MCF 10A (cell line): ENCODE measurements at regions not wholly inside any gene's neighbourhood (a gene's known extent, or its start where the extent isn't known, plus 50 kb on each side); places are given as distances from the start of the nearest gene placed in this dataset.

Experiments
- BruUV-seq: library from RNA; stranded (reverse); fragments of 400-500 nt; replicated peaks from 2 replicates; lab custom pipeline; 2021; lab: Mats Ljungman, UMichigan
- CTCF ChIA-PET: fragments of 300-600 bp; sonication (Branson Sonifier 250); formaldehyde crosslinking; extraction: SDS; loops from one replicate; lab custom pipeline; 2021; ENCODE audit warnings: antibody characterized with exemption, inconsistent platforms; lab: Yijun Ruan, JAX
- POLR2A ChIA-PET: fragments of 300-600, 350-650 bp; sonication (Branson Sonifier 250); formaldehyde crosslinking; extraction: SDS; loops from one replicate; lab custom pipeline; 2020; ENCODE audit warnings: antibody characterized with exemption, inconsistent platforms; lab: Yijun Ruan, JAX
- DNase-seq: peaks from one replicate; pipeline ENCODE4 v3.0.0-alpha.2; 2018; ENCODE audit not compliant: unreplicated experiment
- H3K27ac Mint-ChIP-seq: one replicate; pipeline ENCODE4 v1.8.0; 2022; ENCODE audit warnings: mild to moderate bottlenecking, low read depth, mixed read lengths; ENCODE audit not compliant: unreplicated experiment
- H3K27me3 Mint-ChIP-seq: one replicate; pipeline ENCODE4 v1.8.0; 2022; ENCODE audit warnings: mixed read lengths; ENCODE audit not compliant: insufficient read depth, unreplicated experiment
- H3K36me3 Mint-ChIP-seq: one replicate; pipeline ENCODE4 v1.8.0; 2022; ENCODE audit warnings: mild to moderate bottlenecking, moderate library complexity, mixed read lengths; ENCODE audit not compliant: insufficient read depth, unreplicated experiment
- H3K4me1 Mint-ChIP-seq: one replicate; pipeline ENCODE4 v1.8.0; 2022; ENCODE audit warnings: mixed read lengths; ENCODE audit not compliant: insufficient read depth, unreplicated experiment
- H3K4me3 Mint-ChIP-seq: one replicate; pipeline ENCODE4 v1.8.0; 2022; ENCODE audit warnings: mild to moderate bottlenecking, moderate library complexity, mixed read lengths; ENCODE audit not compliant: unreplicated experiment
- H3K9me3 Mint-ChIP-seq: one replicate; pipeline ENCODE4 v1.8.0; 2022; ENCODE audit warnings: mixed read lengths; ENCODE audit not compliant: unreplicated experiment
- CTCF ChIP-seq: fragments of 200-600 bp; IDR thresholded peaks from one replicate; pipeline ENCODE4 v1.8.0; 2022; ENCODE audit warnings: antibody characterized with exemption, mild to moderate bottlenecking; ENCODE audit not compliant: unreplicated experiment
- intact Hi-C: fragments of 100-400 bp; cut with micrococcal nuclease; formaldehyde crosslinking; loops from 2 replicates; pipeline ENCODE4 v1.14.1; 2022

DNA sequence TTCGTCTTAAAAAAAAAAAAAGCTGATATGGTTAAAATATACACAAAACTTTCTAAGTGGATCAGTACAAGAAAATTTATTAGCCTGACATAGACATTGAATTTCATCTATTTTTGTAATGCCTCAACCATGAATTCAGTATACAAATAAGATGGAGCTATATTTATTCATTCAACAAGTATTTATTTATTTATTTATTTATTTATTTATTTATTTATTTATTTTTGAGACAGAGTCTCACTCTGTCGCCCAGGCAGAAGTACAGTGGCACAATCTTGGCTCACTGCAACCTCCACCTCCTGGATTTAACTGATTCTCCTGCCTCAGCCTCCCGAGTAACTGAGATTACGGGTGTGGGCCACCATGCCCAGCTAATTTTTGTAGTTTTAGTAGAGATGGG, 78.5 kb upstream of the GSX1 start:
- Mint-ChIP-seq H3K36me3 (no peaks in the 10 kb centered on the region), H3K27me3 (peaks cover 4% of the 10 kb centered on the region), H3K9me3 (no peaks in the 10 kb centered on the region), H3K27ac (no peak overlapping the region), H3K4me1 (no peaks in the 10 kb centered on the region), H3K4me3 (no peak overlapping the region)
- ChIA-PET POLR2A (no interaction called here), CTCF (interaction anchor here (0.9 to 1.2 kb wide), 2 partner anchors 37 to 351 kb away, joined by 5 read pairs; no protein-coding TSS in a partner anchor)
- intact Hi-C loops, result loop anchor here (5.0 kb wide), 1 partner anchor 181 kb away; no protein-coding TSS in a partner anchor
- TF ChIP-seq CTCF, result no peak
- no TSS peak for BruUV-seq
- DNase-seq, result no peak

GRCh38 chr13:27721681-27722080, 70.6 kb upstream of the GSX1 start:
- H3K27me3 Mint-ChIP-seq, result peaks cover 11% of the 10 kb centered on the region
- POLR2A ChIA-PET, result no interaction called here
- BruUV-seq, result no TSS peak

GRCh38 chr13:27728271-27728670, 64.0 kb upstream of the GSX1 start:
- intact Hi-C loops, result no loop called here
- Mint-ChIP-seq H3K9me3 (no peaks in the 10 kb centered on the region), H3K4me3 (no peak overlapping the region), H3K4me1 (no peaks in the 10 kb centered on the region), H3K27ac (no peak overlapping the region), H3K27me3 (no peaks in the 10 kb centered on the region), H3K36me3 (no peaks in the 10 kb centered on the region)
- BruUV-seq, result no TSS peak
- POLR2A ChIA-PET, result interaction anchor here (0.6 to 1.0 kb wide), 2 partner anchors 13 to 23 kb away, joined by 3 read pairs; no protein-coding TSS in a partner anchor
- CTCF ChIA-PET, result interaction anchor here (0.6 kb wide), 1 partner anchor 929 kb away, joined by 4 read pairs; no protein-coding TSS in a partner anchor
- DNase-seq, result no peak
- TF ChIP-seq CTCF, result no peak

More at GRCh38 chr13:27721681-27722080, 70.6 kb upstream of the GSX1 start:
- TF ChIP-seq CTCF, result no peak
- H3K27ac Mint-ChIP-seq, result no peak overlapping the region
- intact Hi-C loops, result no loop called here
- no peak for DNase-seq
- H3K36me3 Mint-ChIP-seq, result no peaks in the 10 kb centered on the region
- CTCF ChIA-PET, result no interaction called here
- H3K9me3 Mint-ChIP-seq, result no peaks in the 10 kb centered on the region
- no peak overlapping the region for H3K4me3 Mint-ChIP-seq
- H3K4me1 Mint-ChIP-seq, result no peaks in the 10 kb centered on the region

DNA sequence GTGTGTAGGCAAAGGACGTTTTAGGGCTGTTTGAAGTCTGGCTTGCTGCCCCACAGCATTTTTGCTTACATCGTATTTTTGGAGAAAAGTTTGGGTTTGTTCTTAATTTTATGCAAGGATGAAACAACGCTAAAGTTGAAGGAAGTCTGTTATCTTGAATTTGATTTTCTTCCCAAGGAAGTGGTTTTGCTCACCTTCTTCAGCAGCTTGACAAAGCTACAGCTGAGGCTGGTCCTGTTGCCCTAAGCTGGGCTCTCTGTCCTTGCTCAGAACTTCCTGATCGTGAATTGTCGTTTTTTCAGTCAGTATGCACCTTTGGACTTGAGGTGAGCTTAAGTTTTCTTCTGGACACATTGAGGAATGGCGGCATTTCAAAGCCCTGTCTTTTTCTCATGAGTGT, 62.1 kb upstream of the GSX1 start:
- no peaks in the 10 kb centered on the region for H3K27me3 Mint-ChIP-seq
- ChIA-PET CTCF (interaction anchor here (1.0 kb wide), 1 partner anchor 96 kb away, joined by 3 read pairs; no protein-coding TSS in a partner anchor), POLR2A (no interaction called here)
- intact Hi-C loops, result no loop called here
- no peak overlapping the region for H3K4me3 Mint-ChIP-seq
- no peaks in the 10 kb centered on the region for H3K36me3 Mint-ChIP-seq
- TF ChIP-seq CTCF, result no peak
- H3K27ac Mint-ChIP-seq, result no peak overlapping the region
- H3K9me3 Mint-ChIP-seq, result no peaks in the 10 kb centered on the region
- DNase-seq, result no peak
- no peaks in the 10 kb centered on the region for H3K4me1 Mint-ChIP-seq
- no TSS peak for BruUV-seq
